NCI-H187 treated with DMSO at 0.1 percent for 48 hours (cell line): ENCODE measurements at regions not wholly inside any gene's neighbourhood (a gene's known extent, or its start where the extent isn't known, plus 50 kb on each side); places are given as distances from the start of the nearest gene placed in this dataset.
"Not testable (repeated sequence)": the region's sequence is repeated elsewhere in the genome, so short reads cannot be mapped to it uniquely, and the experiment has no call there.

Experiments
- DNase-seq: peaks from one replicate; lab custom pipeline; 2025; lab: John Stamatoyannopoulos, UW

GRCh38 chr6:141969768-141970415 is 162.8 kb upstream of the GJE1 start:
- DNase-seq = not testable (repeated sequence)

GRCh38 chr6:141969201-141969600 is 163.5 kb upstream of the GJE1 start:
- DNase-seq = no peak

- DNase-seq = no peak
These were observed 164.1 kb upstream of the GJE1 start for GRCh38 chr6:141968632-141969031.

- no peak for DNase-seq
These were observed 167.6 kb upstream of the GJE1 start for GRCh38 chr6:141965016-141965545.

GRCh38 chr6:141963543-141964295 is 169.0 kb upstream of the GJE1 start:
- no peak for DNase-seq

- no peak for DNase-seq
These were observed 175.5 kb upstream of the GJE1 start for GRCh38 chr6:141957271-141957670.

GRCh38 chr6:141956868-141957267 is 175.9 kb upstream of the GJE1 start:
- DNase-seq = no peak

GRCh38 chr6:141956046-141956761 is 176.5 kb upstream of the GJE1 start:
- no peak for DNase-seq

- no peak for DNase-seq
These were observed 179.7 kb upstream of the GJE1 start for GRCh38 chr6:141953072-141953471.

GRCh38 chr6:141946502-141946901 is 186.2 kb upstream of the GJE1 start:
- no peak for DNase-seq

- DNase-seq = no peak
These were observed 194.1 kb upstream of the GJE1 start for GRCh38 chr6:141938664-141939063.

- DNase-seq = no peak
These were observed 200.0 kb upstream of the GJE1 start for GRCh38 chr6:141932685-141933084.

GRCh38 chr6:141926200-141926900 is 206.4 kb upstream of the GJE1 start:
- DNase-seq = not testable (repeated sequence)

GRCh38 chr6:141925001-141925400 is 207.7 kb upstream of the GJE1 start:
- no peak for DNase-seq

- no peak for DNase-seq
These were observed 209.8 kb upstream of the GJE1 start for GRCh38 chr6:141922898-141923297.

- DNase-seq = not testable (repeated sequence)
These were observed 215.8 kb upstream of the GJE1 start for GRCh38 chr6:141916682-141917505.

- no peak for DNase-seq
These were observed 218.1 kb upstream of the GJE1 start for GRCh38 chr6:141914646-141915045.

- DNase-seq = no peak
These were observed 226.1 kb upstream of the GJE1 start for GRCh38 chr6:141906569-141907080.

GRCh38 chr6:141890661-141891060 is 242.1 kb upstream of the GJE1 start:
- no peak for DNase-seq

- DNase-seq = no peak
These were observed 247.9 kb upstream of the GJE1 start for GRCh38 chr6:141884850-141885249.

GRCh38 chr6:141878686-141879085 is 254.0 kb upstream of the GJE1 start:
- no peak for DNase-seq
